Sigmoid colon (tissue), 4 donors: ENCODE measurements at regions not wholly inside any gene's neighbourhood (a gene's known extent, or its start where the extent isn't known, plus 50 kb on each side); places are given as distances from the start of the nearest gene placed in this dataset.

Experiments used
- EP300 ChIP-seq, 4 donors: sonication (generic); formaldehyde crosslinking; IDR thresholded peaks; one replicate each; pipeline ENCODE4 v1.6.1; 2017; ENCODE audit warnings: antibody characterized with exemption in 4 of 4
- POLR2A ChIP-seq, 2 donors: fragments of 450-650 bp; IDR thresholded peaks; one replicate each; pipeline ENCODE4 v1.6.1; 2016; ENCODE audit warnings: antibody characterized with exemption in 2 of 2, mild to moderate bottlenecking in 2 of 2, moderate library complexity in 2 of 2
- POLR2AphosphoS5 ChIP-seq, 4 donors: sonication (generic); formaldehyde crosslinking; IDR thresholded peaks; one replicate each; pipeline ENCODE4 v1.6.1; 2017; ENCODE audit warnings: antibody characterized with exemption in 4 of 4
- TF ChIP-seq, protein P1 (sequence below), 4 experiments: fragments of 450-650 bp in 3 of 4; fragments of 200-600 bp in 1 of 4; IDR thresholded peaks; one replicate each; pipeline ENCODE4 v1.5.1; 2016 to 2019; ENCODE audit warnings: antibody characterized with exemption in 4 of 4, mild to moderate bottlenecking in 3 of 4, moderate library complexity in 2 of 4

DNA sequence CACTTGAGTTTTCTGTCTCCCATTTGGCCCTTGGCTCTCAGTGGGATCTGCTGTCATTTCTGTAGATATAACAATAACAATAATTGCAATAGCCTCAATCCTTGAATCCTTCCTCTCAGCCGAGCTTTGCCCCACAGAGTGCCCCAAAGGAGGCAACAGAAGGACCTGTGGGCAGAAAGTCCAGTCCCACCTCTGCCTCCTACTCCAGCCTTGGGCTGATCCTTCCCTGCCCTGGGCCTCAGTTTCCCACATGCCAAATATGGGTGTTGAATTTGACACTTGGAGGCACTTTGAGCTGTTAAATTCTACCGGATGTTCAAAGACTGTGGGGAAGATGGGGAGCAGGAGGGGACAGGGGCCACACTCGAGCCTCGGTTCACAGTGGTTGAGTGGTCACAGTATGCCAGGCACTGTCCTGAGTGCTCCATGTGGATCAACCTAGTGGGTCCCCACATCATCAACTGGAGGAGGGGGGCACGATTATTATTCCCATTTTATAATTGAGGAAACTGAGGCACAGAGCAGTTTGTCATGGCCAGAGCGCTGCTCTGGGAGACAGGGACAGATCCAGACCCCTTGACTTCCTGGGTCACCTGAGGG is 307.1 kb downstream of the MATN1 start:
- TF ChIP-seq POLR2A (IDR thresholded peaks at IDR 0.05) (no peak), POLR2AphosphoS5 (IDR thresholded peaks at IDR 0.05) (no peak), EP300 (IDR thresholded peaks at IDR 0.05) (no peak)
- TF ChIP-seq, protein P1, sequence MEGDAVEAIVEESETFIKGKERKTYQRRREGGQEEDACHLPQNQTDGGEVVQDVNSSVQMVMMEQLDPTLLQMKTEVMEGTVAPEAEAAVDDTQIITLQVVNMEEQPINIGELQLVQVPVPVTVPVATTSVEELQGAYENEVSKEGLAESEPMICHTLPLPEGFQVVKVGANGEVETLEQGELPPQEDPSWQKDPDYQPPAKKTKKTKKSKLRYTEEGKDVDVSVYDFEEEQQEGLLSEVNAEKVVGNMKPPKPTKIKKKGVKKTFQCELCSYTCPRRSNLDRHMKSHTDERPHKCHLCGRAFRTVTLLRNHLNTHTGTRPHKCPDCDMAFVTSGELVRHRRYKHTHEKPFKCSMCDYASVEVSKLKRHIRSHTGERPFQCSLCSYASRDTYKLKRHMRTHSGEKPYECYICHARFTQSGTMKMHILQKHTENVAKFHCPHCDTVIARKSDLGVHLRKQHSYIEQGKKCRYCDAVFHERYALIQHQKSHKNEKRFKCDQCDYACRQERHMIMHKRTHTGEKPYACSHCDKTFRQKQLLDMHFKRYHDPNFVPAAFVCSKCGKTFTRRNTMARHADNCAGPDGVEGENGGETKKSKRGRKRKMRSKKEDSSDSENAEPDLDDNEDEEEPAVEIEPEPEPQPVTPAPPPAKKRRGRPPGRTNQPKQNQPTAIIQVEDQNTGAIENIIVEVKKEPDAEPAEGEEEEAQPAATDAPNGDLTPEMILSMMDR (IDR thresholded peaks at IDR 0.05) = no peak
